COLO668 (cell line): ENCODE measurements at regions not wholly inside any gene's neighbourhood (a gene's known extent, or its start where the extent isn't known, plus 50 kb on each side); places are given as distances from the start of the nearest gene placed in this dataset.
A peak's percentile ranks its signal among the peaks of the same experiment; 100 is the strongest.

Experiments
- DNase-seq: peaks from one replicate; lab custom pipeline; 2025; ENCODE audit not compliant: unreplicated experiment; lab: John Stamatoyannopoulos, UW

DNA sequence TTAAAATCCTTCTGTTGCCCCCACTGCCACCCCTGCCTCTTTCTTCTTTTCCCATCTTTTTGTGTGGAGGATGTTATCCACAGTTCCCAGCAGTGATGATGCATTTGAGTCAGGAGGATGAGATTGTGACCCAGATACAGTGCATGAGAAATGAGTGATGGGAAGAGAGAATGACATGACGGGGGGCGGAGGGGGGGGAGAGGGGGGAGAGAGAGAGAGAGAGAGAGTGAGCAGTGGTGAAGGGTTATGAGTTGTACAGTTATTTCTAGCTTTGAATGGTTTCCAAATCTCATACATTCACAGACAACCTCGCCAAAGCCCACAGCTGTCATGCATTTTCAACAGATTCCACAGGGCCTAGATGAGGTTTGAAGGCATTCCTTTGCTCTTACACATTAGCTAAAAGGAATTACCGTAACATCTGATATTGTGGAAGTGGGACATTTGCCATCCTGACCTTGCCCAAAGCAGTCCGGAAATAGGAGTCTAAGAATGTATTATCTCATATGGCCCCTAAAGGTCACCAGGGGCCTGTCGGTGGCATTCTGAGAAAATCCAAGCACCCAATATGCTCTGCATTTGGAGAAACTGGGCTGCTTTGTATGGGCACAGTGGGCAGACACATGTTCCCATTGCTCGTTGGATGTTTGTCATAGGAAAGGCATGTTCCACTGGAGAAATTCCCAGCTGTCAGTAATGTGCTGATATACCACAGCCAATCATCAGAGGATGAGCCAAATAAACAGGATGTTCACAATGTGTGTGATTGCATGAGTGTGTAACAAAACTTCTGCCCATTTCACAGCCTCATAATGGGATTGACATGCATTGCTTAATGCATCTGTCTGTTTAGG lies 435.8 kb downstream of the SPRY1 start:
- DNase-seq, result no peak

DNA sequence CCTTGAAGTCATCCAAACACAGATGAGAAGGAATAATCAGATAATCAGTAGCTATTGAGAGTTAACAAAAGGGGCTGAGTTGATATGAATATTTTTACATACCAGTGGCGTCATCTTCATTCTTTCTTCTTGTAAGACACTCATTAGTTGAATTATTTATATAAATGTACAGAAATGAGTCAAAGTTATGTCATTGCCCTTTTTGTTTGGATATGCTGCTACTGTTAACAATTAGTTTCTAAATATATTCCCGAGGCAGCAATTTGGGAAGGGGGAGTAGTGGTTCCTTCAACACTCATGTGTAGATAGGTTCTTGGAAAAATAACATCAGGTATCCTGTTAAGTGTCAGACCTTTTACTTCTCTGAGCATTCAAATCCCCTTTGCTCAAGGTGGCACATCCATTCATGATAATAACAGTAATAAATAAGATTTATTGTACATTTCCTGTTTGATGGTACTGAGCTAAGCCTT lies 436.6 kb downstream of the SPRY1 start:
- DNase-seq, result no peak

DNA sequence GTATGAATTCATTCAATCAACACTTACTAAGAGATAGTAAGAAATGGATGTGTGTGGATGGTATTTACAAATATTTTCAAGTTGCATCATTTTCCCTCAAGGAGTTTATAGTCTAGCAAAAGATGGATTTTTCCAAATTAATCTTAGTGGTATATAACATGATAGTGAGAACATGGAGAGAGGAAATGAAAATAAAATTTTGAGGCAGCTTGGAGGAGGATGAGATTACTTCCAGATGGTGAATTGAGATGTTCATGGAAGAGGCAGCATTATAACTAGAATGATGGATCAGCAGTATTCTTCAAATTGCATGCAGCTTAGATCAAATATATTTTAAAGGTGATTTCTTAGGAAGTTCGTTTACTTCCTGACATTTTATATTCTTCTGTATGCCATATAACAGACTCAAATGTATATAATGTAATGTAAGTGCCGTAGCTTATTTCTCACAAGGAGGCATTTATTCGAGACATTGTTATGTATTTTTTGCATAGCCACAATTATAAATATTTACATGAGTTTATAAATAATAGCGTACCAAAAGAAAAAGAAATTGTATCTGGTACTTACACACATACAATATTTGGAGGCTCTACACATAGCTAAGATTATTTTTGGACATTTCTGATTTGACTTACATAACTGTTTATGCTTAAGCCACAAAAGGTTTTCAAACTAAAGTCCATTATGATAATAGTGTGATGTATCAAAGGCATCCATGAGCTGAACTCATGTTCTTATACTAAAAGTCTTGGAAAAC lies 439.4 kb downstream of the SPRY1 start:
- DNase-seq, result no peak

DNA sequence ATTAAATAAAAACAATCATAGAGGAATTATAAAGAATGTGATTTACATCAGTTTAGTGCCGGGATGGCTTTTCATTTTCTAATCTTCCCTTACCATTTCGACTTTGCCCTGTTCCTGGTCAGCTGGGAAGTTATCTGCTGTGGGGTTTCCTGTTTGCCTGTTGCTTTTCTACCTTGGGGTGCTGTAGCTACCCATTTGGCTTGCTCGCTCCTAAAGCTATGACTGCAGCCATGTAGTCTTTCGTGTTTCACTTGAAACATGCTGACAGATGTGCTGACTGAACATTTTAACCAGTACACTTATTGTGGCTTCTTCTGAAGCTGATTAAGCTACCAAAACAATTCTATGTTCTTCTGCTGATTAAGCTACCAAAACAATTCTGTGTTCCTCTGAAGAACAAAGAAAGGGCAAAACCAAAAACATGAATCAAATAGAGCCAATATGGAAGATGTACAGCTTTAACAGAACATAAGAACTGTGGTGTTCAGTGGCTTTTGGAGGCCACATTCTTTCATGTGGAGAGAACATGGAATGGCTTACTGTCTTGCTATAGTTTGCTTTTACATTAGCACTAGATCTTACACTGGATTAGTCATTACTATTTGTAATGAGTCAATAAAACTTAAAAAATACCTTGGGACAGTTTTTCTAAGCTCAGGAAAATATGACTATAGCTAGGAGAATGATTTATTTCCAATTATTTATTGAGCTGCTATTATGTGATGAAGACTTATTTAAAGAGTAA lies 440.4 kb downstream of the SPRY1 start:
- DNase-seq, result no peak

DNA sequence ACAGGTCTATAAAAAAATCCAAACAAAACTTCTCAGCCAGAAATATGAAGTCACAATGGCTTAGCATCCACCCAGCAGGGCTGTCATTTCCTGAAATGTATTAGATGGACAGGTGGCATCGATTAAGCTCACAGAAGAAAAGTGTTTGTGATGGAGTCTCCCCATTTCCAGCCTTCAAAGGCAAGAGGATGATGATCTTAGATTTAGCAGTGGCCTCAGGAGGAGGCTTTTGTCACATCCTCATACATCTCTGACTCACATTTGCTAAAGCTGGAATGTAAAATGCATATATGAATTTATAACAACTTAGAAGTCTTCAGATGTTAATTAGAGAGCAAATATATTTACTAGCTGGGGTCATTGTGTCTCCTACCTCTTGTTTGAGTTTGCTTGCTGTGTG lies 441.9 kb downstream of the SPRY1 start:
- no peak for DNase-seq

DNA sequence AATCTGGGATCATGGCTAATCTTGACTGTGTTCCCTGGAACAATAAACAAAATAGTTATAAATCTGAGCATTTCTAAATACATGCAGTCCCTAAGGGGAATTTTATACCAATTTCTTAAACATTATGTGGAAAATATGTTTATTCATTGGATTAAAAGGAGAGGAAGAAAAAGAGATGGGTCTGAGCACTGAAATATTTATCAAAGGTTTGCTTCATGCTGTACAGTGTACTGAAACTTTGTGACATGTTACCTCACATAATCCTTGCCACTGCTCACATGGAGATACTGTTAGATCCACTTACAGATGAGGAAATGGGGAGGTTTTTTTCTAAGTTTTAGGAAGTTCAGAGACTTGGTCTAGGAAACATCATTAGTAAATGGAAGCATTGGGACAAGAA lies 443.6 kb downstream of the SPRY1 start:
- DNase-seq, result no peak

DNA sequence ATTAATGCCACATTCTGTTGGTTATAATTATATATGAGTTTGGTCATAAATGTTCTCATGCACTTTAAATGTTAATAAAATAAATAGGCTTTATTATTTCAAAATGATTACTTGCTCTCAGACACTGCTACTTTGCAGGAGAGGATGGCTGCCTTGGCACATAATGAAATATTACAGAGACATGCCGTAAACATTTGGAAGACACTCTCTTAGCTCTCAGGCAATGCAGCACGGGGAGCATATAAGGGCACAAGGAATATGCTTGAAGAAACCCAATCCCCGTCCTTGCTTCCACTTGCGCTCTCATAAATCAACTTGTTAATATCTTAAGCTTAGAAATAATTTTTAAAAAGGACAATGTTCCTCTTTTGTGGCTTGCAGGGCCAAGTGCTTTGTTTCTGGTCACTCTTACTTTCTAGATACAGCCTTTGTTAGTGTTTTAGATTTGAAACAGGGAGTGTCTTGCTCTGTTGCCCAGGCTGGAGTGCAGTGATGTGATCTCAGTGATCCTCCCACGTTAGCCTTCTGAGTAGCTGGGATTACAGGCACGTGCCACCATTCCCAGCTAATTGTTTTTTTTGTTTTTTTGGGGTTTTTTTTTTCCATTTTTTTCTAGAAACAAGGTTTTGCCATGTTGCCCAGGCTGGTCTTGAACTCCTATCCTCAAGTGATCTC lies 445.0 kb downstream of the SPRY1 start:
- no peak for DNase-seq

DNA sequence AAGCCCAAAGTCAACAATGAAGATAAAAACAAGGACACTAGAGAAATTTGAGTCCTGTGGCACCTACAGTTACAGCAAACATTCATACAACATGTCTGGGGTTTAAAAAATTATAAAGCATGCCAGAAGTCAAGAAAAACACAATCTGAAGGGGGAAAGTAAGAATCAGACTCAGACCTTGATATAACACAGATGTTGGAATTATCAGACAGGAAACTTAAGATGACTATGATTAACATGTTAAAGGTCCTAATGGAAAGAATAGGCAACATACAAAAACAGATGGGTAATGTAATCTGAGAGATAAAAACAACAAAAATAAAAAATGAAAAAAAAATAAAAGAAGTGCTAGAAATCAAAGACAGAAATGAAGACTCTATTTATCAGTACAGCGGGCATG lies 446.5 kb downstream of the SPRY1 start:
- DNase-seq, result no peak

DNA sequence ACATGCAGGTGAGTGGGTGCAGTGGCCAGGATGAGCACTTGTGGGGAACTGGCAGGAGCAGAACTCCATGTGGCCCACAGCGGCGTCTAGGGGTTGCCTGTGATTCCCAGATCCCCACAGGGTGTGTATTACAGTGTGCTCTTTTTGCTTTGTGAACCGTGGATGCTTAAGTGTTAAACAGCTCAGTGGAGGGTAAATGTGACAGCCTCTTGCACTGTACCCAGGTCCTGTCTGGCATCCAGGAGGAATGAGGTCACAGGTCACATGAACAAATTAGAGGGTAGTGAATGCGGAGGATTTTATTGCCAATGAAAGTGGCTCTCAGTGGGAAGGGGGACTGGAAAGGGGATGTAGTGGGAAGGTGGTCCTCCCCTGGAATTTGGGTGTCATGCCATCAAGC lies 447.8 kb downstream of the SPRY1 start:
- DNase-seq, result no peak

DNA sequence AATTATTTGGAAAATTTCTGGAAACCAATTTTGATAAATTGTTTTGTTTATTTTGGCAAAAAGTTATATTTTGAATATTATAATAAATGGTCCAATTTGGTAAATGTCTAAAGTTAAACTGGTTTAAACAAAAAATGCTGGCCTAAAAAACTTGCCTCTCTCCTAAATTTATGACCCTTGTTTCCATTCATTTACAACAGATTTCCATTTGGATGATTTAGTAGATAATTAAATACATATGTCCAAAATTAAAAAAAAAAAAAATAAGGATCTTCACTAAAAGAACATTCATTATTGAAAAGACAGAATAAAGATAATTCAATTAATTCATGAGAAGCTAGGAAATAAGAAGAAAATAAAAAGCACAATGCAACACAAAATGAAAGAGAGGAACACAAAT lies 449.5 kb downstream of the SPRY1 start:
- DNase-seq, result no peak

DNA sequence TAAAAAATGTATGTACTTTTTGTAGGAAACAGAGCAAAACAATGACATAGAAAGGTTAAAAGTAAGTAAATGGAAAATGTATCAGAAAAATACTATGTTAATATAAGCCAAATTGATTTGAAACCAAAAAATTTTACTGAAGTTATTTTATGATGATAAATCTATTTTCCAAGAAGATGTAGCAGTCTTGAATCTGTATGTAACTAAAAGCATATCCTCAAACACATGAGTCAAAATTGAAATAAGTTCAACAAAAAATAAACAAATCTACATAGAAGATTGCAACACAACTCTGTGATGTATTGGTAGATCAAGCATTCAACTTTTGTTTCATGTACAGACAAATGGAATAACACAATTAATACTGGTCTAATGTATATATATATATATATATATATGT lies 450.0 kb downstream of the SPRY1 start:
- no peak for DNase-seq

DNA sequence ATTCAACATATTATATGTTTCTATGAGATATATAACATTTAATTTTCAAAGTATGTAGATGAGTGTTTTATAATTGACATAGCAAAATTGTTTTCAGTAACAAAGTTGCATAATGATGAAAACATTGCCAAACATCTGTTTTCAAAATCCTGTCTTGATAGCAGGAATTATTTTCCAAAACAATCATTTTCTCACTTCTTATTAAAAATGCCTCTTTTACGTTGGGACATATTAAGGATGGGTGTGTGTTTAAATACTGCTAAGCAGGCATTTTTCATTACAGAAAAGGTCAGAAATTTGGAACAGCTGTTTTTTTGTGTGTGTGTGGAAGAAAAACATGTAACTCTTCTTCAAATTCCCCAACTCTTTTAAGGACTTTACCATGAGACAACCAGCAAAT lies 452.0 kb downstream of the SPRY1 start:
- no peak for DNase-seq

DNA sequence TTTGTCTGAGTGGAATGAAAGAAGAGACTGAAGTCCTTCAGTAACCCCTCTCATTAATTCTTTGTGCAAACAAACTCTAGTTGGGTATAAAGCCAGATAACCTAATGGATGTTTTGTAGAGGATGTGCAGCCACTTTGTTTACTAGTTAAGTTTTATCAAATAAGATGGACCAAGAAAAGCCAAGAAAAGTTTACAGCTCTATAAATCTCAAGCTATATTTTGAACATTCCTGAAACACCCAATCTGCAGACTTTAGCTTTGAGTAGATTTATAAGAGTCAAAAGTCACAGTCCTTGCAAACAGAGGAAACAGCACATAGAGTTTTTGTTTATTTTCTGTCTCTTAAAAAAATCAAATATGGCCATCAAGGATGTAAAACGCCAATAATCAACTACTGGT lies 452.9 kb downstream of the SPRY1 start:
- no peak for DNase-seq

DNA sequence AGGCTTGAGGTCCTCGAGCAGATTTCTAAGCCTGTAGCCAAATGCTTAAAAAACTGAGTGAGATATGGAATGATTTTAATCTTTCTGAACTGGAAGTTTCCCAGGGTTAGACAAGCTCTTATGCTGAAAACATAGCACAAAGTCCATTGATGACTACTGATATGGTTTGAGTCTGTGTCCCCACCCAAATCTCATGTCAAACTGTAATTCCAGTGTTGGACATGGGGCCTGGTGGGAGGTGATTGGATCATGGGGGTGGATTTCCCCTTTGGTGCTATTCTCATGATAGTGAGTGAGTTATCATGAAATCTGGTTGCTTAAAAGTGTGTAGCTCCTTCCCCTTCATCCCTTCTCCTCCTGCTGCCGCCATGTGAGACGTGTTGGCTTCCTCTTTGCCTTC lies 454.9 kb downstream of the SPRY1 start:
- DNase-seq, result no peak

DNA sequence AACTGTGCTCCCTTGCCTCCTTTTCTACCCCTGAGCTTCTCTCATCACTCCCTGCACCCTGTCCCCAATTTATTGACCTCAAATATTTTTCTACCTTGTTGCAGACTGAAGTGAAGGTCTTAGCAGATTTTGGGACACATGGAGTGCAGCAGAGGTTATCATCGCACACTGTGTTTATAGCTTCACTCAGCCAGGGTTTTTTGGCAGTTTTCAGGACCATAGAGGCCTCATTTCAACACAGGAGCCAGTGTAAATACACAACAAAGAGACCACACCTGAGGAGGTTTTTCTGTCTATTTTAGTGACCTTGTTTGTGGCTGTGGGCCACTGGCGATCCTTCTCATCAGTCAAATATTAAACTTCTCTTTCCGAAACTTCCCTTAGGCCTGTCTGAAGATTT lies 457.1 kb downstream of the SPRY1 start:
- no peak for DNase-seq

DNA sequence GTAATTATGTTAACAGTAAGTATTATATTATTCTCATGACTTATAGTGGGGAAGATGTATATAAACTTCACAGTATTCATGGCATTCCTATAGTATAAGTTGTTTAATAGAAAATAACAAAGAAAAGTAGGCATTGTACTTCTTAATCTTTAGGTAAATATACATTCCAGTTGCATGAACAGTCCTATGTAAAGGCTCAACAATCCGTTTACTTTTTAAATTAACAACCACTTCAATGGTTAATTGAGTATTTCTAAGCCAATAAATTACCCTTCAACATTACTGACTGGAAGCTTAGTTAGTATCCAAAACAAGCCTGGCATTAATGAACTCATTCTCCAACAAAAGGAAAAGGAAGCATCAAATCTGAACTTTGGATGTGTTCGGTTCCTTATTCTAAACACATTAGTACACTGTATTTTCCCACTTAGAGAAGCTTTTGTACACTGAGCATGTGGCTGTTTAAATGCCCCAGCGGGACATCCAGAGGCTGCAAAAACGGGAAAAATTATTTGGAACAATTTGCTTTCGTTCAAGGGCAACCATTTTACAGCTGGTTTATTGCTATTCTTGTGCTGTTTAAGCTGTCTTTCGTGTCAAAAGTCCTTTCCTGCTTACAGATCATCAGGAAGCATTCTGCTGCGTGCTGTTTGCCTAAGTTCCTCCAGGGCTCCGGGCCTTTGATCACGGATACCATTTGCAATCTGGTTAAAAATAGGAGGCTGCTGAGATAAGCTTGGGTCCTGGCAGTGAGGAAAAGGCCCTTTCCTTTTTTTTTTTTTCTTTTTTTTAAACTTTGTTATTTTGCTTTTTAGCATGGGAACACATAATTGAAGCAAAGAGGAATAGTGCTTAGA lies 460.3 kb downstream of the SPRY1 start:
- DNase-seq, result peak; percentile 29

DNA sequence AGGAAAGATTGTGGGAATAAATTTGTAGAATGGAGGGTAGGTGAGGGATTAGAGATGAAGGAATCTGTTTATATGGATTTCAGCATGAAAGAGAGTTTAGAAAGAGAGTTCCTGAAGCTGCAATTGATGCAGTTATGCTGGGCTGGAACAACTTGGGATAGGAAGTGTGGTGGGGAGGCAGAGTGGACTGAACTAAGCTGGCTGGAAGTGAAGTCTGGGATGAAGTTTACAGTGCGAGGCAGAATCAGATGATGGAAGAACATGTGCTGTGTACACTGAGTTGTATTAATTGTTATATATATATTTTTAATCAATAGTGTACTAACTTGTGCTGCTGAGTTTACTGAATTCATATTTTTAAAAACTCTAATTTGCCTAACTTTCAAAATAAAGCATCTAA lies 461.9 kb downstream of the SPRY1 start:
- no peak for DNase-seq

DNA sequence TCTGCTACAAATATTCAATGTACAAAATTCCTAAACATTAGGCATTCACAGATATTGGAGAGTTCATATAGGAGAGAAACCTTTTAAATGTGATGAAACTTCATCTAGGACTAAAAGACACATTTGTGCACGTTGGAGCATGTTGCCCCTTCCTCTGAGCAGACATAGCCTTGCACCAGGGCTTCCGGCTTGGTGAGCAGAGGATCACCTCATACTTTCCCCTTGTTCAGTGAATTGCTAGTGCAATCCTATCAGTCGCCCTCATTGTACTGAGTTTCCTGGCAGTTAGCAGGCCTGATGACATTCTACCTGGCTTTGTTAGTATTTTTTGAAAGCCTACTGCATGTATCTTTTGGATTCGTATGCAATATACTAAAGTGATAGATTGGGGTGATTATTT lies 466.2 kb downstream of the SPRY1 start:
- DNase-seq, result no peak

DNA sequence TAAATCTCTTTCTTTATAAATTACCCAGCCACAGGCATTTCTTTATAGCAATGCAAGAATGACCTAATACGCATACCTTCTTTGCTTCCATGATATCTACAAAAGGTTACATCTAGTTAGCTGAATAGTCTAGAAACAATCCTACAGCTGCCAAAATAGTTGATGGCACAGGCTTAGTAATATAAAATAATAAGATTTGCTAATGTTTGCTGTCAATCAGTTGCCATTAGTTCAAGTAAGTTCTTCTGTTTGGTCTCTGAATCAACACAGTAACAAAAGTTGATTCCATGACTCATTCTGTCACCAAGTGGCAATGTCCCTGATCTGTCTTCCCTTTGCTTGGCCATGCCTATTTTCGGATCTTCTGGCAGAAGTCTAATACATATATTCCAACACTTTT lies 470.2 kb downstream of the SPRY1 start:
- DNase-seq, result no peak

DNA sequence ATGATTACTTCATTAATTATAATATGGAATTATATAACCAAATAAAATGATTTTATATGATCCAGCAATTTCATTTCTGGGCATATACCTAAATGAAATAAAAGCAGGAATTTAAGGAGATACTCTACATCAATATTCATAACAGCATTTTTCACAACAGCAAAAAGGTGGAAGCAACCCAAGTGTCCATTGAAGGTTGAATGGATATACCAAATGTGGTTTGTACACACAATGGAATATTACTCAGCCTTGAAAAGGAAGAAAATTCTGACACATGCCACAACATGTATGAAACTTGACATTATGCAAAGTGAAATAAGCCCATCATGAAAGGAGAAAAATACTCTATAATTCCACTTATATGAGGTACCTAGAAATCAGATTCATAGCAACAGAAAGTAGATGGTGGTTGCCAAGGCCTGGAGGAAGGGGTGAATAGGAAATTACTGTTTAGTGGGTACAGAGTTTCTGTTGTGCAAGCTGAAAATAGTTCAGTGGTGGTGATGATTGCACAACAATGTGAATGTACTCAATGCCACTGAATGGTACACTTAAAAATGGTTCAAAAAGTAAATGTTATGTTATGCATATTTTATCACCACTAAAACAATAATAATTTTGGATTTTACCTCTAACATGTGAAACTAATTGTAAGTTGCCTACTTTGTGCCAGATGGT lies 471.5 kb downstream of the SPRY1 start:
- no peak for DNase-seq
